Endothelial cell of umbilical vein (primary cell): ENCODE measurements at regions not wholly inside any gene's neighbourhood (a gene's known extent, or its start where the extent isn't known, plus 50 kb on each side); places are given as distances from the start of the nearest gene placed in this dataset.

ENCODE experiments used
- BruUV-seq: library from RNA; stranded (reverse); fragments of 400-500 nt; replicated peaks from 2 replicates; lab custom pipeline; 2021; lab: Mats Ljungman, UMichigan
- CTCF ChIA-PET: fragments of 300-600, 350-600 bp; sonication (Branson Sonifier 250); formaldehyde crosslinking; loops from one replicate; lab custom pipeline; 2021; ENCODE audit warnings: antibody characterized with exemption, inconsistent platforms; lab: Charles Lee
- POLR2A ChIA-PET: fragments of 300-600, 350-600 bp; sonication (Branson Sonifier 250); formaldehyde crosslinking; loops from one replicate; lab custom pipeline; 2021; ENCODE audit warnings: antibody characterized with exemption, inconsistent platforms; lab: Charles Lee
- DNase-seq: peaks from one replicate; pipeline ENCODE4 v3.0.0-alpha.2; 2011; ENCODE audit warnings: low read depth, low spot score
- FAIRE-seq: peaks from 2 replicates; lab custom pipeline; 2011; peaks lifted over from hg19 to GRCh38; lab: Jason Lieb, UNC
- H2AFZ ChIP-seq: 2 replicates; pipeline ENCODE4 v1.6.0; 2012; ENCODE audit warnings: low read depth, low read length, control low read depth, inconsistent platforms
- H3K27ac ChIP-seq: 2 replicates; pipeline ENCODE4 v1.5.1; 2011; ENCODE audit warnings: low read depth, mild to moderate bottlenecking, control low read depth, low read length, moderate library complexity; ENCODE audit not compliant: insufficient read depth
- H3K27me3 ChIP-seq, 2 experiments: 2 replicates each; pipeline versions ENCODE4 v1.6.0 to v1.6.1; 2011; ENCODE audit warnings: low read length in 2 of 2, mixed read lengths in 1 of 2; ENCODE audit not compliant: control insufficient read depth in 2 of 2, insufficient read depth in 2 of 2
- H3K36me3 ChIP-seq, 2 experiments: 2 replicates in 1 of 2; 3 replicates in 1 of 2; pipeline ENCODE4 v1.5.1; 2011; ENCODE audit warnings: low read length in 2 of 2, mild to moderate bottlenecking in 1 of 2, moderate library complexity in 1 of 2; ENCODE audit not compliant: control insufficient read depth in 2 of 2, insufficient read depth in 2 of 2; ENCODE audit errors: extremely low read depth in 1 of 2
- H3K4me1 ChIP-seq: 3 replicates; pipeline ENCODE4 v1.5.1; 2011; ENCODE audit warnings: mild to moderate bottlenecking, low read length; ENCODE audit not compliant: control insufficient read depth, insufficient read depth; ENCODE audit errors: extremely low read depth
- H3K4me2 ChIP-seq: 2 replicates; pipeline ENCODE4 v1.6.1; 2011; ENCODE audit warnings: low read length, control low read depth, mixed read lengths; ENCODE audit not compliant: insufficient read depth
- H3K4me3 ChIP-seq, 3 experiments: fragments of 200-600 bp in 1 of 3; sonication (generic), shearing (Covaris generic) in 1 of 3; replicated peaks in 1 of 3; 2 replicates each; pipeline ENCODE4 v1.5.1; 2011 to 2016; ENCODE audit warnings: control low read depth in 3 of 3, low read length in 3 of 3, mild to moderate bottlenecking in 2 of 3, inconsistent platforms in 1 of 3, low read depth in 1 of 3, moderate library complexity in 1 of 3; ENCODE audit not compliant: insufficient read depth in 1 of 3
- H3K79me2 ChIP-seq: 2 replicates; pipeline ENCODE4 v1.6.0; 2012; ENCODE audit warnings: low read length, inconsistent platforms; ENCODE audit not compliant: control insufficient read depth, insufficient read depth
- H3K9ac ChIP-seq: replicated peaks from 2 replicates; pipeline ENCODE3; 2011; ENCODE audit warnings: low read length, control low read depth; ENCODE audit not compliant: insufficient read depth; ENCODE audit errors: extremely low read depth
- H3K9me1 ChIP-seq: replicated peaks from 3 replicates; pipeline ENCODE4 v1.6.0; 2011; ENCODE audit warnings: mild to moderate bottlenecking, low read length; ENCODE audit not compliant: control insufficient read depth, insufficient read depth; ENCODE audit errors: extremely low read depth
- H3K9me3 ChIP-seq: replicated peaks from 2 replicates; pipeline ENCODE4 v1.5.1; 2012; ENCODE audit warnings: low read length, inconsistent platforms; ENCODE audit not compliant: control insufficient read depth, insufficient read depth
- H4K20me1 ChIP-seq: replicated peaks from 2 replicates; pipeline ENCODE3; 2011; ENCODE audit warnings: mild to moderate bottlenecking, low read length; ENCODE audit not compliant: control insufficient read depth, insufficient read depth; ENCODE audit errors: extremely low read depth
- EZH2 ChIP-seq: IDR thresholded peaks from 2 replicates; pipeline ENCODE4 v1.6.1; 2012; ENCODE audit warnings: borderline replicate concordance, low read depth, mild to moderate bottlenecking, moderate library complexity, low read length, inconsistent platforms; ENCODE audit not compliant: severe bottlenecking
- FOS ChIP-seq: IDR thresholded peaks from 2 replicates; pipeline ENCODE4 v1.6.1; 2011; ENCODE audit warnings: mild to moderate bottlenecking, low read length, moderate library complexity, borderline replicate concordance; ENCODE audit not compliant: insufficient read depth
- GATA2 ChIP-seq: IDR thresholded peaks from 2 replicates; pipeline ENCODE4 v1.7.0; 2011; ENCODE audit warnings: low read depth, mild to moderate bottlenecking, moderate library complexity, mixed read lengths, low read length; ENCODE audit not compliant: insufficient read length, insufficient read depth
- JUN ChIP-seq: IDR thresholded peaks from 2 replicates; pipeline ENCODE4 v1.6.1; 2011; ENCODE audit warnings: borderline replicate concordance, low read depth; ENCODE audit not compliant: insufficient read length, insufficient read depth
- MAX ChIP-seq: IDR thresholded peaks from 2 replicates; pipeline ENCODE4 v1.6.1; 2011; ENCODE audit not compliant: insufficient read depth, insufficient read length
- MYC ChIP-seq: IDR thresholded peaks from one replicate; pipeline ENCODE4 v1.6.1; 2011; ENCODE audit warnings: mild to moderate bottlenecking, low read depth, low read length
- POLR2A ChIP-seq: IDR thresholded peaks from 2 replicates; pipeline ENCODE4 v1.6.1; 2012; ENCODE audit warnings: low read depth, mild to moderate bottlenecking, control low read depth, low read length
- POLR2AphosphoS5 ChIP-seq: IDR thresholded peaks from 2 replicates; pipeline ENCODE4 v1.6.1; 2012; ENCODE audit warnings: low read depth, mild to moderate bottlenecking, control low read depth, low read length, moderate library complexity; ENCODE audit not compliant: insufficient read depth
- dilution Hi-C: fragments of 300-500 bp; cut with MboI; formaldehyde crosslinking; loops from one replicate; pipeline ENCODE4 v1.15.0; 2019; ENCODE audit warnings: low sequenced_read_pairs; ENCODE audit not compliant: extremely low pct_ligation_motif_present
- intact Hi-C: fragments of 100-400 bp; cut with micrococcal nuclease; formaldehyde crosslinking; loops from one replicate; pipeline ENCODE4 v1.10.0; 2022

DNA sequence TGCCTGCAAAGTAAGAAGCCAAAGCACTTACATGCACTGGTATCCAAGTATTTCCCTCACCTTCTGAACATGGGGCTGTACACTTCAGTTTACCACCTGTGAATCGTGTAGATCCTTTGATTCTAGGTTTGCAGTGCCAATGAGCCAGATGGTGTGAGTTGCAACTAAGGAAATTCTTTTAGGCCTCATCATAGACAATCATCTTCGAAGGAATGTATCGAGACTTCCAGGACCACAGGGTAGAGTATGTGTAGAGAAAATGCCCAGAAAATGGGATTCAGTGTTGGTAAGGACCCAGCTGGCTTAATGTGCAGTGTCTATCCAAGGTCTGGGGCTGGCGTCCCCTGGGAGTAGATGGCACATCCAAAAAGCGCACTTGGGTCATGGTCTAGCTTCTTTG lies 323.2 kb upstream of the TPM1 start:
- peaks cover 2% of the 10 kb centered on the region in 2 experiments for H3K27me3 ChIP-seq
- BruUV-seq: no TSS peak
- intact Hi-C loops: no loop called here
- DNase-seq: no peak
- POLR2A ChIA-PET: no interaction called here
- H3K4me1 ChIP-seq: no peaks in the 10 kb centered on the region
- no peak overlapping the region for H3K9ac ChIP-seq
- no peak overlapping the region for H3K27ac ChIP-seq
- dilution Hi-C loops: no loop called here
- no peak overlapping the region for H2AFZ ChIP-seq
- no peaks in the 10 kb centered on the region for H3K79me2 ChIP-seq
- no peaks in the 10 kb centered on the region for H4K20me1 ChIP-seq
- no peaks in the 10 kb centered on the region for H3K9me1 ChIP-seq
- H3K36me3 ChIP-seq: no peaks in the 10 kb centered on the region
- no peak overlapping the region for H3K4me3 ChIP-seq
- CTCF ChIA-PET: no interaction called here
- TF ChIP-seq EZH2: no peak
- H3K4me2 ChIP-seq: no peak overlapping the region
- no peaks in the 10 kb centered on the region for H3K9me3 ChIP-seq
- no peak for FAIRE-seq

GRCh38 chr15:62722237-62722636 lies 320.3 kb upstream of the TPM1 start:
- H3K9ac ChIP-seq: no peak overlapping the region
- H3K4me2 ChIP-seq: no peak overlapping the region
- no peaks in the 10 kb centered on the region for H3K4me1 ChIP-seq
- no peaks in the 10 kb centered on the region for H3K9me1 ChIP-seq
- peaks cover 0 to 2% of the 10 kb centered on the region in 2 experiments for H3K27me3 ChIP-seq
- H3K27ac ChIP-seq: no peak overlapping the region
- H3K4me3 ChIP-seq: no peak overlapping the region
- intact Hi-C loops: no loop called here
- no peaks in the 10 kb centered on the region for H3K79me2 ChIP-seq
- no TSS peak for BruUV-seq
- dilution Hi-C loops: no loop called here
- ChIA-PET POLR2A (no interaction called here), CTCF (interaction anchor here (1.2 kb wide), 1 partner anchor 20 kb away, joined by 4 read pairs; no protein-coding TSS in a partner anchor)
- no peak for FAIRE-seq
- no peak for DNase-seq
- no peaks in the 10 kb centered on the region for H3K9me3 ChIP-seq
- H4K20me1 ChIP-seq: no peaks in the 10 kb centered on the region
- H3K36me3 ChIP-seq: no peaks in the 10 kb centered on the region
- TF ChIP-seq FOS: no peak
- TF ChIP-seq MYC: no peak
- TF ChIP-seq POLR2A: no peak
- no peak for TF ChIP-seq POLR2AphosphoS5
- TF ChIP-seq JUN: no peak
- TF ChIP-seq MAX: no peak
- TF ChIP-seq GATA2: no peak
- no peak overlapping the region for H2AFZ ChIP-seq
